ENCODE measurements at regions not wholly inside any gene's neighbourhood (a gene's known extent, or its start where the extent isn't known, plus 50 kb on each side); places are given as distances from the start of the nearest gene placed in this dataset.

DNA sequence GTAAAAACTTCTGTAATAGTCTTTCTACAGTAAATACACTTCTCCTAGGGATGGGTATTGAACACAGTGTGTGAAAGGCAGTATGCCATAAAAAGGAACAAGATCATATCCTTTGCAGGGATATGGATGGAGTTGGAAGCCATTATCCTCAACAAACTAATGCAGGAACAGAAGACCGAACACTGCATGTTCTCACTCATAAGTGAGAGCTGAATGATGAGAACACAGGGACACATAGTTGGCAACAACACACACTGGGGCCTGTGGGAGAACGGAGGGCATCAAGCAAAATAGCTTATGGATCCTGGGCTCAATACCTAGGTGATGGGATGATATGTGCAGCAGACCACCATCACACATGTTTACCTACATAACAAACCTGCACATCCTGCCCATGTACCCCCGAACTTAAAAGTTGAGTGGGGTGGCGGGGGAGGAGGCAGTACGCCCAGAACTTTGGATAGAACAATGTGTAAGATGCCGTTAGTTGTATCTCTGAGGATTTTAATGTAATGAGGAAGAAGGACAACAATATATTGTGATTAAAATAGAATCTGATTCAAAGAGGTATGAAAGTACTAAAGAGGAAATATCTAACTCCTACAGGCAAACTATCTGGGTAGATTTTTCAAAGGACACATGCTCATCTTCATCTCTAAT lies 183.2 kb downstream of the NDFIP2 start:
- no peak overlapping the region for H3K27ac ChIP-seq
- TF ChIP-seq, protein P1, sequence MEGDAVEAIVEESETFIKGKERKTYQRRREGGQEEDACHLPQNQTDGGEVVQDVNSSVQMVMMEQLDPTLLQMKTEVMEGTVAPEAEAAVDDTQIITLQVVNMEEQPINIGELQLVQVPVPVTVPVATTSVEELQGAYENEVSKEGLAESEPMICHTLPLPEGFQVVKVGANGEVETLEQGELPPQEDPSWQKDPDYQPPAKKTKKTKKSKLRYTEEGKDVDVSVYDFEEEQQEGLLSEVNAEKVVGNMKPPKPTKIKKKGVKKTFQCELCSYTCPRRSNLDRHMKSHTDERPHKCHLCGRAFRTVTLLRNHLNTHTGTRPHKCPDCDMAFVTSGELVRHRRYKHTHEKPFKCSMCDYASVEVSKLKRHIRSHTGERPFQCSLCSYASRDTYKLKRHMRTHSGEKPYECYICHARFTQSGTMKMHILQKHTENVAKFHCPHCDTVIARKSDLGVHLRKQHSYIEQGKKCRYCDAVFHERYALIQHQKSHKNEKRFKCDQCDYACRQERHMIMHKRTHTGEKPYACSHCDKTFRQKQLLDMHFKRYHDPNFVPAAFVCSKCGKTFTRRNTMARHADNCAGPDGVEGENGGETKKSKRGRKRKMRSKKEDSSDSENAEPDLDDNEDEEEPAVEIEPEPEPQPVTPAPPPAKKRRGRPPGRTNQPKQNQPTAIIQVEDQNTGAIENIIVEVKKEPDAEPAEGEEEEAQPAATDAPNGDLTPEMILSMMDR (conservative IDR thresholded peaks at IDR 0.05): no peak

DNA sequence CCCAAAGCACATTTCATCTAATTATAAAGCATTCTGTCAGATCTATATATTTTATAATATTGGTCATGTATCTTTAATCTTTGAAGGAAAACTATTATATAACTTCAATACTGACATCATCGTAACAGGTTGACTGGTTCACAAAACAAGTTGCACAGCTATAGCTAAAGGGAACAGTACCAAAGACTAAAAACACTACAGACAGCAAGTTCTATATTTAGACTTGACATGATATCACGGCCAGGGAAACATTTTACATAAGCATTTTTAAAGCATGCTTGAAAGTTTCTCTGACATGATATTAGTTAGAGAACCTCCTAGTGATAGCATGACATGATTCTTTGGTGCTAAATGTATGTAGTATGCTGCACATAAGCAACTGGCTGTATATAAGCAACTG lies 182.5 kb downstream of the NDFIP2 start:
- H3K27ac ChIP-seq: no peak overlapping the region
- TF ChIP-seq, protein P1 (conservative IDR thresholded peaks at IDR 0.05): no peak

DNA sequence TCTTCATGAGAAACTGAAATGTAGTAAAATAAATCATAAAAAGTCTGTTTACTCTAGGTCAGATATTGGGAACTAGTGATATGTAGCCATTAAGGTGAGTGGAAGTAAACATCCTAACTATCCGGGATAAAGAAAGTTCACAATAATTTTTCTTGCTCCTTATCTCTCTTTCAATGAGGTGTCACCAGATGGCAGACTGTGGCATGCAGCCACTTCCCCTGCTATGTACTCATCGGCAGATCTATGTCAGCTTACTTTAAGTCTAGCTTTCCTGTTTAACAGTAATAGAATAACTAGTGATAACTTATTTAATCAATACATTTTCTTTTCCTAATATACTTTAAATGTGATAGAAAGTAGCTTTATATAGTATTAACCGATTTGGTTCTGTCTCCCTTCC lies 181.9 kb downstream of the NDFIP2 start:
- TF ChIP-seq, protein P1 (conservative IDR thresholded peaks at IDR 0.05): peak; percentile 44
- H3K27ac ChIP-seq: no peak overlapping the region

DNA sequence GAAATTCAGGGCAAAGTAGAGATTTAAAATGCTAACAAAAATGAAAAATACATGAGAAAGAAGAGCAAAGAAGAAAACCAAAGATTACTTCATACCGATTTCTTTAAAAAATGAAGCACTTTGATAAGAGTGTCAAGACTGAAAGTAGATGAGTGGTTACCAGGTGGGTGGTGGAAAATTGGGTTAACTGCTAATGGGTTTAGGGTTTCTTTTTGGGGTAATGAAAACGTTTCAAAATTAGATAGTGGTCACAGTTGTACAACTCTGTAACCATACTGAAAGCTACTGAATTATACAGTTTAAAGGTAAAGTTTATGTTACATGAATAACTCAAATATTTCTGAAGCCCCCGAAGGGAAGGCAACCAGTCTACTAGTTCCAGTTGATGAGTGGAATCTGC lies 179.4 kb downstream of the NDFIP2 start:
- no peak overlapping the region for H3K27ac ChIP-seq
- TF ChIP-seq, protein P1 (conservative IDR thresholded peaks at IDR 0.05): no peak

DNA sequence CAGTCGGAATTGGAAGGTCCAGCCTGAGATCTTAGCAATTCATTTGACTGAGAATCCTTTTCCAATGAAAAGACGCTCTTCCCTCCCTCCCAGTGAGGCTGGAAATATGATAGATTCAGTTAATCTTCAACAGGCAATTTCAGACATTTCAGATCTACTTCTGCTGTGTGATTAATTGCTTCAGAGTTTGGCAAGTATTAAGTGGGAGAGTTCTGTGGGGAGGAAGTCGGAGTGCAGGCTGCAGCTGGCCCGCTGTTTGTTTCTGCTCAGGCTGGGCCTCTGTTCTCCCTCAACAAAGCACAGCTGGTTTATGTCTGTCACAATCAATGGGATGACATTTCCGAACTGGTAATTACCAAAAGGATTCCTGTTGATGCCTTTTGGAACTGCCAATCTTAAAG lies 178.2 kb downstream of the NDFIP2 start:
- TF ChIP-seq, protein P1 (conservative IDR thresholded peaks at IDR 0.05): no peak
- H3K27ac ChIP-seq: no peak overlapping the region

DNA sequence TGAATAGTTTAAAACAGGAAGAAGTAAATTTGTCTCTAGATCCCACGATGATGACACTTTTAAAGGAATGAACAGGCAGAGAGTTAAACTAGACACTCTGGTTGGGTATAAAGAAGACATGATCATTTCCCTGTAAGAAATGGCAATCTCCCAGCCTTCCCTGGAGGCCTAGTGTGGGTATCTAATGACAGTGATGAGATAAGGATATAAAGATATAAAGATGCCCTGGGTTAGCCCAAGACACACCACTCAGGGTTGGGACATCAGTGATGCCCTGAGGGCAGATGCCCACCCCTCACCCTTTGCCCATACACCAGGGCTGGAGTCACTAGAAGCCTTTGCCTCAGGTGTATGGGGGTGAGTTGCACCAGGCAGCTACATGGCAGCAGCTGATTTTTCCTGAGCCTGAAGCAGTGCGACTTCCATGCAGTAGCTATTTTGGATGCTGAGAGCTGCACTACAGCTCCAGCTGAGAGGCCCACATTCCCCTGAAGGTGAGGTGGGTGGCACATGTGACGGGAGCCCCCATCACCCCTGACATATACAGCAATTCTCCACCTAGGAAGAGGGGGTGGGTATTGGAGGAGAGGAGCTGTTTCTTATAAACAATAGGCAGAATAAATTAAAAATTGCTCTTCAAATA lies 177.5 kb downstream of the NDFIP2 start:
- TF ChIP-seq, protein P1 (conservative IDR thresholded peaks at IDR 0.05): no peak
- no peak overlapping the region for H3K27ac ChIP-seq

DNA sequence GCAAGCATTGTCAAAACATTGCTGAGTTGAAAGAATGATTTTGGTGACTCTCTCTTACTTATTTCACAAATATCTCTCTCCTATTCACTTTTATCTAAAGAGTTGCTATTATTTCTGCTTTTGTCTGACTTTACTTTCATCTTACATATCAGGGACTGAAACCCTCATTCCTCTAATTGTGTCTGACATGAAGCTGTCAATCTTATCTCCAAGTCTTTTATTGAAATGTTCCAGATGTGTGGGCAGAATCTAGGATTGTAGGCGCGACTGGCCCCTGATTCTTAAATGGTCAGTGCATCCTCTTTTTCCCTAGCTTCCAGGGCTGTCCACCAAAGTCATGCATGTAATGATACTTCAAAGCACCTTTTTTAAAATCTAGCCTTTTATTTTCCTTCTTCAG lies 174.6 kb downstream of the NDFIP2 start:
- H3K27ac ChIP-seq: no peak overlapping the region
- TF ChIP-seq, protein P1 (conservative IDR thresholded peaks at IDR 0.05): no peak
